ENCODE measurements at regions not wholly inside any gene's neighbourhood (a gene's known extent, or its start where the extent isn't known, plus 50 kb on each side); places are given as distances from the start of the nearest gene placed in this dataset.

DNA sequence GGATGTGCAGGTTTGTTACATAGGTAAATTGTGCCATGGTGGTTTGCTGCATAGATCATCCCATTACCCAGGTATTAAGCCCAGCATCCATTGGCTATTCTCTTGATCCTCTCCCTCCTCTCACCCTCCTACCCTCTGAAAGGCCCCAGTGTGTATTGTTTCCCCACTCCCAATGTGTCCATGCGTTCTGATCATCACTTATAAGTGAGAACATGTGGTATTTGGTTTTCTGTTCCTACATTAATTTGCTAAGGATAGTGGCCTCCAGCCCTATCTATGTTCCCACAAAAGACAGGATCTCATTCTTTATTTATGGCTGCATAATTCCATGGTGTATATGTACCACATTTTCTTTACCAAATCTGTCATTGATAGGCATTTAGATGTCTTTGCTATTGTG, 243.3 kb upstream of the PDE4D start:
- H2BK12ac ChIP-seq (ENCODE audit: low read length in 2 of 2): no peak overlapping the region
- H3K14ac ChIP-seq (ENCODE audit: low read length in 2 of 2): no peak overlapping the region
- H3K4me3 ChIP-seq (ENCODE audit: insufficient read depth in 1 of 2, low read depth in 1 of 2, low read length in 2 of 2): no peak overlapping the region
- H3K23ac ChIP-seq (ENCODE audit: low read length in 2 of 2): no peak overlapping the region
- H3K9me3 ChIP-seq (ENCODE audit: control insufficient read depth, low read length): no peaks in the 10 kb centered on the region
- H3K79me1 ChIP-seq (replicated peaks; ENCODE audit: low read length, poor library complexity, severe bottlenecking): no peaks in the 10 kb centered on the region
- H4K91ac ChIP-seq (ENCODE audit: low read length): no peak overlapping the region
- no peaks in the 10 kb centered on the region for H3K36me3 ChIP-seq (ENCODE audit: control insufficient read depth in 1 of 2, insufficient read depth in 2 of 2, low read depth in 1 of 2, low read length in 2 of 2)
- no peak overlapping the region for H3K9ac ChIP-seq (ENCODE audit: low read length)
- no peak overlapping the region for H4K8ac ChIP-seq (ENCODE audit: low read length)
- H3K4ac ChIP-seq (ENCODE audit: low read depth in 1 of 2, low read length in 2 of 2): no peak overlapping the region
- no peak overlapping the region for H3K18ac ChIP-seq (ENCODE audit: low read depth in 1 of 2, low read length in 2 of 2)
- H2AK5ac ChIP-seq (ENCODE audit: low read length, severe bottlenecking): no peak overlapping the region
- no peak for DNase-seq
- no peak overlapping the region for H3K4me2 ChIP-seq (ENCODE audit: low read length, poor library complexity, severe bottlenecking)
- H2BK5ac ChIP-seq (ENCODE audit: low read depth, low read length, poor library complexity, severe bottlenecking): no peak overlapping the region
- no peak overlapping the region for H3K27ac ChIP-seq (ENCODE audit: low read length, poor library complexity, severe bottlenecking)
- no peaks in the 10 kb centered on the region for H3K27me3 ChIP-seq (ENCODE audit: control insufficient read depth in 1 of 2, insufficient read depth in 1 of 2, low read length in 2 of 2)
- H3K4me1 ChIP-seq (ENCODE audit: control insufficient read depth, insufficient read depth, low read depth, low read length): no peaks in the 10 kb centered on the region
- WGBS: no CpG with 5 or more reads among the region's 1 CpG
- no peak overlapping the region for H2BK15ac ChIP-seq (ENCODE audit: low read depth, poor library complexity, severe bottlenecking)
- no peak overlapping the region for H2BK120ac ChIP-seq (ENCODE audit: low read depth, low read length)
- no peak overlapping the region for H2AFZ ChIP-seq (ENCODE audit: low read depth, low read length)

DNA sequence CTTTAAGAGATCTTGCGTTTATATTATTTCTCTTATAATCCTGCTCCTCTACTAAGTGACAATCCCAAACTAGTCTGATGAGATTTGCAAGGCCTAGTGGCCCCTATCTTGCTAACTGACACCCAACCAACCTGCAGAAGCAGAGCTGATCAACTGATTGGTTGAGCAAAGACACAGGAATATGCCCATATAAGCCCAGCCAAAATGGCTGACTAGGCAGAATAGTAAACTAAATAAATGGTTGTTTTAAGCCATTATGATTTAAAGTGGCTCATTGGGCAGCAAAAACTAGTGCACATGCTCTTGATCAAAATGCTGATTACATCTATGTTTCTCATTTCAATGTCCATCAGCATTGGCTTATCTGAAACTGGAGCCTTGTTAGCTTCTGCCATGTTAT, 238.0 kb upstream of the PDE4D start:
- Histone ChIP-seq H3K4me2 (ENCODE audit: low read length, poor library complexity, severe bottlenecking) (no peak overlapping the region), H3K14ac (ENCODE audit: low read length in 2 of 2) (no peak overlapping the region), H3K4me3 (ENCODE audit: insufficient read depth in 1 of 2, low read depth in 1 of 2, low read length in 2 of 2) (no peak overlapping the region), H4K91ac (ENCODE audit: low read length) (no peak overlapping the region), H3K9me3 (ENCODE audit: control insufficient read depth, low read length) (no peaks in the 10 kb centered on the region), H2BK15ac (ENCODE audit: low read depth, poor library complexity, severe bottlenecking) (no peak overlapping the region), H2BK12ac (ENCODE audit: low read length in 2 of 2) (no peak overlapping the region), H3K23ac (ENCODE audit: low read length in 2 of 2) (no peak overlapping the region), H2AFZ (ENCODE audit: low read depth, low read length) (no peak overlapping the region), H4K8ac (ENCODE audit: low read length) (no peak overlapping the region), H2BK120ac (ENCODE audit: low read depth, low read length) (no peak overlapping the region), H3K4ac (ENCODE audit: low read depth in 1 of 2, low read length in 2 of 2) (no peak overlapping the region), H2BK5ac (ENCODE audit: low read depth, low read length, poor library complexity, severe bottlenecking) (no peak overlapping the region), H3K18ac (ENCODE audit: low read depth in 1 of 2, low read length in 2 of 2) (no peak overlapping the region), H3K79me1 (replicated peaks; ENCODE audit: low read length, poor library complexity, severe bottlenecking) (no peaks in the 10 kb centered on the region), H3K9ac (ENCODE audit: low read length) (no peak overlapping the region), H2AK5ac (ENCODE audit: low read length, severe bottlenecking) (no peak overlapping the region), H3K4me1 (ENCODE audit: control insufficient read depth, insufficient read depth, low read depth, low read length) (no peaks in the 10 kb centered on the region), H3K27me3 (ENCODE audit: control insufficient read depth in 1 of 2, insufficient read depth in 1 of 2, low read length in 2 of 2) (no peaks in the 10 kb centered on the region), H3K27ac (ENCODE audit: low read length, poor library complexity, severe bottlenecking) (no peak overlapping the region), H3K36me3 (ENCODE audit: control insufficient read depth in 1 of 2, insufficient read depth in 2 of 2, low read depth in 1 of 2, low read length in 2 of 2) (no peaks in the 10 kb centered on the region)
- no peak for DNase-seq
- 100% methylated on average over 1 of the region's 1 CpG for WGBS

DNA sequence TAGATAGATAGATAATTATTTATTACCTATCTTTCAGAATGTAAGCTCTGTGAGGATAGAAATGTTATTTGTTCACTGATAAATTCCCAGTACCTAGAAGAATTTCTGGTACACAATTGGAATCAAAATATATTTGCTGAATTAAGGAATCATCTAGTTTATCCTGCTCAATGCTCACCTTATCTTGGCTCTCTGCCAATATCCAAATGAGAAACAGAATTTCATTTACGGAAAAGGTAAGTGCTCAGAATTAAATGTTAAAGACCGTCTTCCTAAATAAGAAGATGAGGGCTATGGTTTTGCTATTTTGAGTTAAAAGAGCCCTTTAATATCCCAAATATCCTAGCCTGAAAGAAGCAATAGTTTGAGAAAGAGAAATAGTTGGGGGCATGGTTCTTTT, 232.1 kb upstream of the PDE4D start:
- Histone ChIP-seq H3K9me3 (ENCODE audit: control insufficient read depth, low read length) (no peaks in the 10 kb centered on the region), H3K36me3 (ENCODE audit: control insufficient read depth in 1 of 2, insufficient read depth in 2 of 2, low read depth in 1 of 2, low read length in 2 of 2) (no peaks in the 10 kb centered on the region), H2BK5ac (ENCODE audit: low read depth, low read length, poor library complexity, severe bottlenecking) (no peak overlapping the region), H3K9ac (ENCODE audit: low read length) (no peak overlapping the region), H3K4ac (ENCODE audit: low read depth in 1 of 2, low read length in 2 of 2) (no peak overlapping the region), H2BK120ac (ENCODE audit: low read depth, low read length) (no peak overlapping the region), H3K4me2 (ENCODE audit: low read length, poor library complexity, severe bottlenecking) (no peak overlapping the region), H2AFZ (ENCODE audit: low read depth, low read length) (no peak overlapping the region), H2BK12ac (ENCODE audit: low read length in 2 of 2) (no peak overlapping the region), H3K4me1 (ENCODE audit: control insufficient read depth, insufficient read depth, low read depth, low read length) (no peaks in the 10 kb centered on the region), H3K4me3 (ENCODE audit: insufficient read depth in 1 of 2, low read depth in 1 of 2, low read length in 2 of 2) (no peak overlapping the region), H3K79me1 (replicated peaks; ENCODE audit: low read length, poor library complexity, severe bottlenecking) (no peaks in the 10 kb centered on the region), H4K91ac (ENCODE audit: low read length) (no peak overlapping the region), H3K23ac (ENCODE audit: low read length in 2 of 2) (no peak overlapping the region), H2BK15ac (ENCODE audit: low read depth, poor library complexity, severe bottlenecking) (no peak overlapping the region), H3K18ac (ENCODE audit: low read depth in 1 of 2, low read length in 2 of 2) (no peak overlapping the region), H4K8ac (ENCODE audit: low read length) (no peak overlapping the region), H3K27me3 (ENCODE audit: control insufficient read depth in 1 of 2, insufficient read depth in 1 of 2, low read length in 2 of 2) (no peaks in the 10 kb centered on the region), H3K27ac (ENCODE audit: low read length, poor library complexity, severe bottlenecking) (no peak overlapping the region), H3K14ac (ENCODE audit: low read length in 2 of 2) (no peak overlapping the region), H2AK5ac (ENCODE audit: low read length, severe bottlenecking) (no peak overlapping the region)
- 94% methylated on average over 2 of the region's 2 CpGs for whole genome bisulfite sequencing
- DNase-seq: no peak

DNA sequence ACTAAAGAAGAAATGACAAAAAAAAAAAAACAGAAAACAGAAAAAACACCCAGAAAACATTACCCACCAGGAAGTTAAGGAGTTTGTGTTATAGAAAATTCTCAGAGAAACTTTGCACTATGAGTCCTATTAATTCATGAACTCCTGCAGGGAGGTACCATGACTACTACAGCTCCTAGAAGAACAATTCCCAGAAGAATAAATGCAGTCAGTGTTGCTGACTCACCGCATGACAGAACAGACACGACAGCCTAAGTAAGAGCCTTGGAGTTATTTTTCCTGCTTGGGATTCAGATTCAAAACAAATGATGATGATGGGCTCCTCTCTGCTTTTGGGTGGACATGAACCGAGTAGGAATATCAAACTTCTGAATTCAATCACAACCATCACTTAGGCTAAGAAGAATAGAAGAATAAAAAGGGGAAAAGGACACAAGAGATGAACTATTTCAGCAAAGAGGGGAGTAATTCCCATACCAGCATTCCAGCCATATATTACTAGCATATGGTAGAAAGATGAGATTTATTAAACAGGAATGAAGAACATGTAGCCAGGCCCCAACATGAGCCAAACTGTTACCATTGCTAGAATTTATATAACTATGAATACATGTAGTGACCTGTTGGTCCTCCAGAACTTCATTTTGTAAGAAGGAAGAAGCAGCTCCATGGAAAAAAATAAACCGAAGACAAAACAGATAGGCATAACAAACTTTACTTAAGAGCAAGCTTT, 209.6 kb upstream of the PDE4D start:
- H4K8ac ChIP-seq (ENCODE audit: low read length): no peak overlapping the region
- no peak overlapping the region for H3K9ac ChIP-seq (ENCODE audit: low read length)
- H3K23ac ChIP-seq (ENCODE audit: low read length in 2 of 2): no peak overlapping the region
- H3K27ac ChIP-seq (ENCODE audit: low read length, poor library complexity, severe bottlenecking): no peak overlapping the region
- DNase-seq: peak; percentile 69
- no peak overlapping the region for H3K18ac ChIP-seq (ENCODE audit: low read depth in 1 of 2, low read length in 2 of 2)
- H2AK5ac ChIP-seq (ENCODE audit: low read length, severe bottlenecking): no peak overlapping the region
- no peak overlapping the region for H3K14ac ChIP-seq (ENCODE audit: low read length in 2 of 2)
- WGBS: 33% methylated on average over 2 of the region's 4 CpGs
- no peak overlapping the region for H3K4ac ChIP-seq (ENCODE audit: low read depth in 1 of 2, low read length in 2 of 2)
- no peaks in the 10 kb centered on the region for H3K27me3 ChIP-seq (ENCODE audit: control insufficient read depth in 1 of 2, insufficient read depth in 1 of 2, low read length in 2 of 2)
- H2BK5ac ChIP-seq (ENCODE audit: low read depth, low read length, poor library complexity, severe bottlenecking): no peak overlapping the region
- no peak overlapping the region for H2BK12ac ChIP-seq (ENCODE audit: low read length in 2 of 2)
- H3K4me1 ChIP-seq (ENCODE audit: control insufficient read depth, insufficient read depth, low read depth, low read length): no peaks in the 10 kb centered on the region
- H3K4me2 ChIP-seq (ENCODE audit: low read length, poor library complexity, severe bottlenecking): no peak overlapping the region
- H3K79me1 ChIP-seq (replicated peaks; ENCODE audit: low read length, poor library complexity, severe bottlenecking): no peaks in the 10 kb centered on the region
- H3K9me3 ChIP-seq (ENCODE audit: control insufficient read depth, low read length): no peaks in the 10 kb centered on the region
- no peak overlapping the region for H3K4me3 ChIP-seq (ENCODE audit: insufficient read depth in 1 of 2, low read depth in 1 of 2, low read length in 2 of 2)
- no peak overlapping the region for H2AFZ ChIP-seq (ENCODE audit: low read depth, low read length)
- no peaks in the 10 kb centered on the region for H3K36me3 ChIP-seq (ENCODE audit: control insufficient read depth in 1 of 2, insufficient read depth in 2 of 2, low read depth in 1 of 2, low read length in 2 of 2)
- no peak overlapping the region for H4K91ac ChIP-seq (ENCODE audit: low read length)
- no peak overlapping the region for H2BK15ac ChIP-seq (ENCODE audit: low read depth, poor library complexity, severe bottlenecking)
- no peak overlapping the region for H2BK120ac ChIP-seq (ENCODE audit: low read depth, low read length)
